ENCODE measurements at regions not wholly inside any gene's neighbourhood (a gene's known extent, or its start where the extent isn't known, plus 50 kb on each side); places are given as distances from the start of the nearest gene placed in this dataset.
"Not testable (repeated sequence)": the region's sequence is repeated elsewhere in the genome, so short reads cannot be mapped to it uniquely, and the experiment has no call there.

DNA sequence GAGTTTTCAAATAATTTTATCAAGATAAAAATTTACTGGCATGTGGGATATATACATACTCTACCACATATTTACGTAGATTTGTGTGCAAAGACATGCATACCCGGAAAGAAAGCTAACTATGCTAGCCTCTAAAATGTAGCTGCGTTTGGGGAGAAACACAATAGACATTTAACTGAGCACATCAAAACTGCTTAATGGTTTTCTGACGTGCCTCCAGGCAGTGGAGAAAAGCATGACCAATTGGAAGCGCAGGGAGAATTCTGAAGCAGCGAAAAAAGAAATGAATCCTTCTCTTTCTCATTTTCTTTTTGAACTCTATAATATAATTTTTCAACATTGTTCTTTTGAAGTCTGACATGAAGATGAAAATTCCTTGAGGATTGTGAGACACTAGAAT lies 60.3 kb upstream of the LYZL1 start:
- DNase-seq, result no peak

GRCh38 chr10:29229258-29229705 lies 59.6 kb upstream of the LYZL1 start:
- no peak for DNase-seq

- DNase-seq, result not testable (repeated sequence)
Measured at GRCh38 chr10:29236910-29237309, 52.0 kb upstream of the LYZL1 start.

- no peak for DNase-seq
Measured at GRCh38 chr10:29237786-29238185, 51.1 kb upstream of the LYZL1 start.

GRCh38 chr10:29238523-29239135 lies 50.2 kb upstream of the LYZL1 start:
- no peak for DNase-seq

Measured in T-helper 2 cell (primary cell).